GM06990 (cell line): ENCODE measurements at regions not wholly inside any gene's neighbourhood (a gene's known extent, or its start where the extent isn't known, plus 50 kb on each side); places are given as distances from the start of the nearest gene placed in this dataset.

Experiments
- DNase-seq: peaks from one replicate; pipeline ENCODE4 v3.0.0-alpha.2; 2011; ENCODE audit not compliant: insufficient read length; ENCODE audit errors: extremely low read depth
- H3K27me3 ChIP-seq: replicated peaks from 2 replicates; pipeline ENCODE4 v1.6.0; 2011; ENCODE audit warnings: low read length; ENCODE audit not compliant: control insufficient read depth, insufficient read depth
- H3K36me3 ChIP-seq: 2 replicates; pipeline ENCODE4 v1.5.1; 2011; ENCODE audit warnings: low read length; ENCODE audit not compliant: control insufficient read depth, insufficient read depth
- H3K4me3 ChIP-seq: replicated peaks from 2 replicates; pipeline ENCODE4 v1.5.1; 2011; ENCODE audit warnings: low read depth, mild to moderate bottlenecking, control low read depth, low read length
- TF ChIP-seq, protein P1 (sequence below): IDR thresholded peaks from 2 replicates; pipeline ENCODE4 v1.5.1; 2011; ENCODE audit warnings: low read length, control low read depth, mild to moderate bottlenecking, inconsistent platforms; ENCODE audit not compliant: insufficient read depth, poor library complexity, severe bottlenecking

GRCh38 chr1:208362011-208362410 lies 117.8 kb upstream of the PLXNA2 start:
- DNase-seq, result no peak
- no peak overlapping the region for H3K4me3 ChIP-seq
- no peaks in the 10 kb centered on the region for H3K27me3 ChIP-seq

GRCh38 chr1:208366559-208366958 lies 122.4 kb upstream of the PLXNA2 start:
- H3K4me3 ChIP-seq, result no peak overlapping the region
- no peak for DNase-seq
- H3K27me3 ChIP-seq, result no peaks in the 10 kb centered on the region
- H3K36me3 ChIP-seq, result no peaks in the 10 kb centered on the region
- TF ChIP-seq, protein P1, sequence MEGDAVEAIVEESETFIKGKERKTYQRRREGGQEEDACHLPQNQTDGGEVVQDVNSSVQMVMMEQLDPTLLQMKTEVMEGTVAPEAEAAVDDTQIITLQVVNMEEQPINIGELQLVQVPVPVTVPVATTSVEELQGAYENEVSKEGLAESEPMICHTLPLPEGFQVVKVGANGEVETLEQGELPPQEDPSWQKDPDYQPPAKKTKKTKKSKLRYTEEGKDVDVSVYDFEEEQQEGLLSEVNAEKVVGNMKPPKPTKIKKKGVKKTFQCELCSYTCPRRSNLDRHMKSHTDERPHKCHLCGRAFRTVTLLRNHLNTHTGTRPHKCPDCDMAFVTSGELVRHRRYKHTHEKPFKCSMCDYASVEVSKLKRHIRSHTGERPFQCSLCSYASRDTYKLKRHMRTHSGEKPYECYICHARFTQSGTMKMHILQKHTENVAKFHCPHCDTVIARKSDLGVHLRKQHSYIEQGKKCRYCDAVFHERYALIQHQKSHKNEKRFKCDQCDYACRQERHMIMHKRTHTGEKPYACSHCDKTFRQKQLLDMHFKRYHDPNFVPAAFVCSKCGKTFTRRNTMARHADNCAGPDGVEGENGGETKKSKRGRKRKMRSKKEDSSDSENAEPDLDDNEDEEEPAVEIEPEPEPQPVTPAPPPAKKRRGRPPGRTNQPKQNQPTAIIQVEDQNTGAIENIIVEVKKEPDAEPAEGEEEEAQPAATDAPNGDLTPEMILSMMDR, result no peak

More at GRCh38 chr1:208362011-208362410, 117.8 kb upstream of the PLXNA2 start:
- no peaks in the 10 kb centered on the region for H3K36me3 ChIP-seq
- TF ChIP-seq, protein P1, result no peak

DNA sequence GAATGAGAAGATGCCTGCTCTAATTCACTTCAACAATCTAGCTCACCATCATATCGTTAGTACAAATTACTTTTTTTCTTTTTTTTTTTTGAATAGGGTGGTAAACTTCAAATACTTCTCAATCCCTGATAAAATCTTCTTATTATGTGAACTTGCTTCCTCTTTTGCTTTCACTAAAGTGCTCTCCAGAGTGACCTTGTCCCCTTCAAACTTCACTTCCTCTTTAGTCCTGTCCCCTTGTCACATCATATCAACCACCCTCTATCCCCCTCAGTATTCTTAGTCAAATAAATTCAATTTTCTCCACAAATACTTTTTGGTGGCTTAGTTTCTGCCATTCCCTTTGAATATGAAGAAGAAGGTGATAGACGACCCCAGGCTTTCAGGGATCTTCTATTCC lies 124.9 kb upstream of the PLXNA2 start:
- no peak overlapping the region for H3K4me3 ChIP-seq
- TF ChIP-seq, protein P1, result no peak
- no peaks in the 10 kb centered on the region for H3K27me3 ChIP-seq
- H3K36me3 ChIP-seq, result no peaks in the 10 kb centered on the region
- no peak for DNase-seq

DNA sequence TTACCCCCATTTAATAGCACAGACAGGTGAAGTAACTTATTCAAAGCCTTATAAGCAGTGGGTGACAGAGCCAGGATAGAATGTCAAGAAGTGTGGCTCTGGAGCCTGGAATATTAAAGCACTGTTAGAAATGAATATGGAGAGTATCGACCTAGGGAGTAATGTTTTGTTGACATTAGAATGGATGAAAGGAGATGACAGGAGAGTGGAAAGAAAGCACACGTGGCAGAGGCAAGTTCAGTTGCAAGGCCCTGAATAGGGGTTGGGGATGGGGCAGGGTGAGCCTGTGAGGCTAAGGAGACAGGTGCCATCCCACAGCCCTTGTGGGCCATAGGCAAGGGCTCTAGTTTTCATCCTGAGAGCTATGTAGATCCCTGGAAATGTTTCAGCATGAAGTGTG lies 125.5 kb upstream of the PLXNA2 start:
- Histone ChIP-seq H3K27me3 (no peaks in the 10 kb centered on the region), H3K36me3 (no peaks in the 10 kb centered on the region), H3K4me3 (no peak overlapping the region)
- TF ChIP-seq, protein P1, result no peak
- no peak for DNase-seq

DNA sequence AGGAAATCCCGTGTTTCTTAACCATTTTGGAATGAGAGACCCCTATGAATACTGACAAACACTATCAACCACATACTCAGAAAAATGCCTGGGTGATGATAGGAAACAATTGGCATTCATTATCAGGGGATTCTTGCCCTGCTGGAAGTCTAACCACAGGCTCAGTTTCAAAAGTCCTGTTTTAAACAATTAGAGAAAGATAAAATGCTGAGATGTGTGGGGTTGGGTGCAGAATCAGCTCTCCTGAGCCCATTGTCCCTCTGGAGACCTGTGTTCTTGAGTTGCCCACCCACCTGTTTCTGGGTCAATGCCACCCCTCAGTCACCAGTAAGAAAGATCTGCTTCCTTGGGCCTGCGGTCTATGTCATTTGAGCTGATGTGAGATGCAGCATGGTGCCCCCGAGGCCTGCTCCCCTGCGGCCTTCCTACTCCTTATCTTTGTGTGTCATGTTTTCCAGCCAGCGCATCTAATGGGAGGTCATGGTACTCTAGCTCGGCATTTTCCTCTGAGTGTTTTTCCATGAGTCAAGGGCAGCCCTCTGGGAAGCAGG lies 130.3 kb upstream of the PLXNA2 start:
- TF ChIP-seq, protein P1, result no peak
- no peaks in the 10 kb centered on the region for H3K36me3 ChIP-seq
- H3K4me3 ChIP-seq, result no peak overlapping the region
- no peak for DNase-seq
- H3K27me3 ChIP-seq, result no peaks in the 10 kb centered on the region

- no peak for DNase-seq
- H3K27me3 ChIP-seq, result no peaks in the 10 kb centered on the region
- H3K4me3 ChIP-seq, result no peak overlapping the region
- H3K36me3 ChIP-seq, result no peaks in the 10 kb centered on the region
- TF ChIP-seq, protein P1, result no peak
These were observed 137.3 kb upstream of the PLXNA2 start for GRCh38 chr1:208381481-208381880.
